Liver (tissue), 2 donors: ENCODE measurements at regions not wholly inside any gene's neighbourhood (a gene's known extent, or its start where the extent isn't known, plus 50 kb on each side); places are given as distances from the start of the nearest gene placed in this dataset.

Source experiments
- CTCF ChIP-seq: fragments of 150-350 bp; IDR thresholded peaks from 2 replicates; pipeline ENCODE4 v1.5.1; 2017; ENCODE audit warnings: improper control_type of control experiment, low read depth, low read length; ENCODE audit not compliant: missing input control
- REST ChIP-seq: IDR thresholded peaks from 2 replicates; pipeline ENCODE4 v1.6.1; 2016; ENCODE audit warnings: antibody characterized with exemption, mild to moderate bottlenecking
- donor health status: healthy.

GRCh38 chr14:61611880-61612630 is 83.3 kb upstream of the HIF1A start:
- TF ChIP-seq CTCF (no peak), REST (no peak)
